ENCODE measurements at regions not wholly inside any gene's neighbourhood (a gene's known extent, or its start where the extent isn't known, plus 50 kb on each side); places are given as distances from the start of the nearest gene placed in this dataset.

GRCh38 chr9:103942200-103942599 is 151.9 kb upstream of the SMC2 start:
- Histone ChIP-seq H2AK5ac (ENCODE audit: low read depth, low read length) (no peak overlapping the region), H3K9me3 (ENCODE audit: insufficient read depth in 2 of 2, low read depth in 1 of 2, low read length in 1 of 2) (no peaks in the 10 kb centered on the region), H3K4ac (replicated peaks; ENCODE audit: insufficient read length, low read depth, low read length) (no peak overlapping the region), H3K4me3 (ENCODE audit: extremely low read depth in 1 of 4, insufficient read depth in 2 of 4, low read depth in 3 of 4, low read length in 4 of 4) (no peak overlapping the region), H3K14ac (ENCODE audit: insufficient read length) (no peak overlapping the region), H2AFZ (ENCODE audit: low read length) (no peak overlapping the region), H3K23ac (ENCODE audit: insufficient read length) (no peak overlapping the region), H3K56ac (replicated peaks; ENCODE audit: insufficient read length, low read depth, low read length) (no peak overlapping the region), H3K27me3 (replicated peaks in 1 of 4; ENCODE audit: control insufficient read depth in 3 of 4, extremely low read depth in 1 of 4, insufficient read depth in 3 of 4, low read length in 3 of 4) (no peaks in the 10 kb centered on the region), H3K79me1 (ENCODE audit: low read depth, low read length) (no peaks in the 10 kb centered on the region), H3K23me2 (ENCODE audit: low read depth, low read length) (no peaks in the 10 kb centered on the region), H2BK120ac (replicated peaks; ENCODE audit: low read depth, low read length) (no peak overlapping the region), H4K20me1 (replicated peaks in 1 of 2; ENCODE audit: control insufficient read depth in 1 of 2, insufficient read depth in 2 of 2, low read length in 2 of 2) (no peaks in the 10 kb centered on the region), H3K79me2 (ENCODE audit: control insufficient read depth in 1 of 2, insufficient read depth in 2 of 2, low read length in 2 of 2) (no peaks in the 10 kb centered on the region), H3K18ac (ENCODE audit: extremely low read depth, low read length) (no peak overlapping the region), H2BK15ac (ENCODE audit: low read length) (no peak overlapping the region), H3K9ac (replicated peaks in 1 of 4; ENCODE audit: extremely low read depth in 1 of 4, low read depth in 3 of 4, low read length in 3 of 4) (no peak overlapping the region), H4K5ac (ENCODE audit: insufficient read length, low read depth, low read length) (no peak overlapping the region), H3K4me1 (replicated peaks in 1 of 4; ENCODE audit: control insufficient read depth in 3 of 4, insufficient read depth in 4 of 4, low read length in 3 of 4) (peaks cover 0 to 4% (median 0%) of the 10 kb centered on the region in 4 experiments; a peak in 2 of 7 replicates), H3K36me3 (ENCODE audit: control insufficient read depth in 2 of 4, insufficient read depth in 4 of 4, low read length in 3 of 4) (no peaks in the 10 kb centered on the region), H2BK5ac (ENCODE audit: low read depth, low read length) (no peak overlapping the region), H2BK12ac (ENCODE audit: low read depth, low read length) (no peak overlapping the region), H2BK20ac (ENCODE audit: low read length) (no peak overlapping the region), H3K27ac (ENCODE audit: low read depth, low read length) (no peak overlapping the region), H4K8ac (ENCODE audit: extremely low read depth, insufficient read depth, low read length) (no peak overlapping the region), H4K91ac (replicated peaks; ENCODE audit: insufficient read length, low read length) (no peak overlapping the region), H3K4me2 (ENCODE audit: insufficient read depth in 1 of 2, low read depth in 2 of 2, low read length in 2 of 2) (no peak overlapping the region)
- whole genome bisulfite sequencing, 2 experiments (ENCODE audit: extremely low coverage in 1 of 2, insufficient coverage in 1 of 2, insufficient read length in 1 of 2, insufficient replicate concordance in 2 of 2, low coverage in 1 of 2, low lambda C conversion rate in 2 of 2, missing lambda C conversion rate in 1 of 2) = 95% methylated on average over 2 of the region's 2 CpGs; no CpG with 5 or more reads in 1 of the 2 experiments
- ChIA-PET CTCF (ENCODE audit: partially characterized antibody) (interaction anchor here (0.6 kb wide), 1 partner anchor 330 kb away, joined by 3 read pairs; no protein-coding TSS in a partner anchor), POLR2A (ENCODE audit: partially characterized antibody) (no interaction called here)
- DNase-seq (ENCODE audit: low read depth in 1 of 2, low spot score in 2 of 2) (no peak), FAIRE-seq (no peak)
- TF ChIP-seq TCF12 (IDR thresholded peaks at IDR 0.05; ENCODE audit: low read depth, low read length) (no peak), TEAD4 (IDR thresholded peaks at IDR 0.05; ENCODE audit: low read depth, low read length) (no peak), EP300 (IDR thresholded peaks at IDR 0.05; ENCODE audit: borderline replicate concordance in 1 of 2, low read depth in 2 of 2, low read length in 2 of 2) (no peak), SP4 (IDR thresholded peaks at IDR 0.05; ENCODE audit: low read length) (no peak), EZH2 (IDR thresholded peaks at IDR 0.05; ENCODE audit: low read depth, low read length, severe bottlenecking) (no peak), TBP (IDR thresholded peaks at IDR 0.05; ENCODE audit: low read depth, low read length) (no peak), RNF2 (IDR thresholded peaks at IDR 0.05; ENCODE audit: borderline replicate concordance, low read depth, low read length, missing control alignments, poor library complexity, severe bottlenecking) (no peak), CEBPB (IDR thresholded peaks at IDR 0.05; ENCODE audit: low read depth, low read length) (no peak), RBBP5 (IDR thresholded peaks at IDR 0.05; ENCODE audit: borderline replicate concordance, low read depth, low read length) (no peak), NRF1 (IDR thresholded peaks at IDR 0.05; ENCODE audit: low read depth, low read length) (no peak), MAFK (IDR thresholded peaks at IDR 0.05; ENCODE audit: low read depth, low read length) (no peak), ASH2L (IDR thresholded peaks at IDR 0.05; ENCODE audit: low read length) (no peak)
